DMS153 treated with DMSO at 0.1 percent for 48 hours (cell line): ENCODE measurements at regions not wholly inside any gene's neighbourhood (a gene's known extent, or its start where the extent isn't known, plus 50 kb on each side); places are given as distances from the start of the nearest gene placed in this dataset.

Source experiments
- DNase-seq: peaks from one replicate; lab custom pipeline; 2025; ENCODE audit not compliant: unreplicated experiment; lab: John Stamatoyannopoulos, UW

- no peak for DNase-seq
Measured at GRCh38 chr17:33962857-33963655, 292.0 kb upstream of the CCL2 start.

- DNase-seq = peak; percentile 80
Measured at GRCh38 chr17:33964344-33964979, 290.6 kb upstream of the CCL2 start.

- DNase-seq = no peak
Measured at GRCh38 chr17:33966410-33967059, 288.6 kb upstream of the CCL2 start.

- no peak for DNase-seq
Measured at GRCh38 chr17:33967608-33968349, 287.3 kb upstream of the CCL2 start.

- peak; percentile 23 for DNase-seq
Measured at GRCh38 chr17:33968350-33969044, 286.6 kb upstream of the CCL2 start.

- peak; percentile 55 for DNase-seq
Measured at GRCh38 chr17:33970279-33970678, 284.8 kb upstream of the CCL2 start.

GRCh38 chr17:33972763-33973162, 282.3 kb upstream of the CCL2 start:
- DNase-seq = no peak

- peak; percentile 34 for DNase-seq
Measured at GRCh38 chr17:33973491-33973890, 281.6 kb upstream of the CCL2 start.

GRCh38 chr17:33974276-33974675, 280.8 kb upstream of the CCL2 start:
- DNase-seq = no peak

GRCh38 chr17:33976831-33977230, 278.3 kb upstream of the CCL2 start:
- no peak for DNase-seq

GRCh38 chr17:33977729-33978514, 277.2 kb upstream of the CCL2 start:
- no peak for DNase-seq

GRCh38 chr17:33978889-33979288, 276.2 kb upstream of the CCL2 start:
- DNase-seq = no peak

GRCh38 chr17:33980193-33980592, 274.9 kb upstream of the CCL2 start:
- DNase-seq = no peak

GRCh38 chr17:33981711-33982601, 273.1 kb upstream of the CCL2 start:
- peak; percentile 93 for DNase-seq

GRCh38 chr17:33982909-33983308, 272.2 kb upstream of the CCL2 start:
- no peak for DNase-seq

- DNase-seq = no peak
Measured at GRCh38 chr17:33983824-33984574, 271.1 kb upstream of the CCL2 start.

- DNase-seq = no peak
Measured at GRCh38 chr17:33986088-33986487, 269.0 kb upstream of the CCL2 start.

GRCh38 chr17:33986566-33986965, 268.5 kb upstream of the CCL2 start:
- DNase-seq = no peak
